GM19035 (cell line): ENCODE measurements at regions not wholly inside any gene's neighbourhood (a gene's known extent, or its start where the extent isn't known, plus 50 kb on each side); places are given as distances from the start of the nearest gene placed in this dataset.

Source experiments
- ATAC-seq: cut with Tn5 transposase; IDR thresholded peaks from one replicate; pipeline ENCODE4 v1.9.1; 2021; ENCODE audit not compliant: unreplicated experiment

GRCh38 chr14:66389481-66389880 is 96.7 kb upstream of the CCDC196 start:
- ATAC-seq = no peak

GRCh38 chr14:66395300-66395699 is 90.9 kb upstream of the CCDC196 start:
- peak; percentile 47 for ATAC-seq

- ATAC-seq = no peak
These were observed 90.0 kb upstream of the CCDC196 start for GRCh38 chr14:66396164-66396563.

GRCh38 chr14:66398437-66398836 is 87.7 kb upstream of the CCDC196 start:
- no peak for ATAC-seq

- ATAC-seq = no peak
These were observed 84.6 kb upstream of the CCDC196 start for GRCh38 chr14:66401449-66402095.

- ATAC-seq = no peak
These were observed 83.0 kb upstream of the CCDC196 start for GRCh38 chr14:66403183-66403582.

GRCh38 chr14:66404051-66404545 is 82.1 kb upstream of the CCDC196 start:
- ATAC-seq = no peak

GRCh38 chr14:66405158-66405557 is 81.0 kb upstream of the CCDC196 start:
- no peak for ATAC-seq

- ATAC-seq = no peak
These were observed 72.3 kb upstream of the CCDC196 start for GRCh38 chr14:66413901-66414300.

- ATAC-seq = no peak
These were observed 71.7 kb upstream of the CCDC196 start for GRCh38 chr14:66414511-66414910.

- no peak for ATAC-seq
These were observed 65.7 kb upstream of the CCDC196 start for GRCh38 chr14:66420251-66421006.

GRCh38 chr14:66421990-66422946 is 63.9 kb upstream of the CCDC196 start:
- ATAC-seq = no peak

- no peak for ATAC-seq
These were observed 60.8 kb upstream of the CCDC196 start for GRCh38 chr14:66425402-66425801.

GRCh38 chr14:66426451-66426850 is 59.7 kb upstream of the CCDC196 start:
- ATAC-seq = no peak

GRCh38 chr14:66432334-66432733 is 53.8 kb upstream of the CCDC196 start:
- ATAC-seq = no peak

- no peak for ATAC-seq
These were observed 51.7 kb upstream of the CCDC196 start for GRCh38 chr14:66434464-66434863.

- no peak for ATAC-seq
These were observed 50.5 kb upstream of the CCDC196 start for GRCh38 chr14:66435683-66436082.
